Rectal smooth muscle tissue (tissue), 1 donor: ENCODE measurements at regions not wholly inside any gene's neighbourhood (a gene's known extent, or its start where the extent isn't known, plus 50 kb on each side); places are given as distances from the start of the nearest gene placed in this dataset.
"Not testable (repeated sequence)": the region's sequence is repeated elsewhere in the genome, so short reads cannot be mapped to it uniquely, and the experiment has no call there.

Experiments
- H3K27ac ChIP-seq: one replicate; pipeline ENCODE4 v1.7.0; 2013; ENCODE audit warnings: low read depth, low read length, inconsistent platforms
- H3K27me3 ChIP-seq: one replicate; pipeline ENCODE4 v1.7.0; 2013; ENCODE audit warnings: low read length; ENCODE audit not compliant: control insufficient read depth, insufficient read depth
- H3K36me3 ChIP-seq: one replicate; pipeline ENCODE4 v1.7.0; 2013; ENCODE audit warnings: low read length; ENCODE audit not compliant: control insufficient read depth, insufficient read depth
- H3K4me1 ChIP-seq: one replicate; pipeline ENCODE4 v1.7.0; 2013; ENCODE audit warnings: low read length; ENCODE audit not compliant: control insufficient read depth, insufficient read depth
- H3K4me3 ChIP-seq: one replicate; pipeline ENCODE4 v1.7.0; 2013; ENCODE audit warnings: low read length
- H3K9ac ChIP-seq: one replicate; pipeline ENCODE4 v1.7.0; 2013; ENCODE audit warnings: low read length

- Histone ChIP-seq H3K36me3 (no peaks in the 10 kb centered on the region), H3K27me3 (peaks cover 3% of the 10 kb centered on the region), H3K4me1 (peaks cover 2% of the 10 kb centered on the region), H3K27ac (no peak overlapping the region), H3K9ac (no peak overlapping the region), H3K4me3 (no peak overlapping the region)
These were observed 102.7 kb downstream of the RNASET2 start for GRCh38 chr6:166853371-166854325.

GRCh38 chr6:166852451-166852975 is 103.8 kb downstream of the RNASET2 start:
- H3K9ac ChIP-seq = no peak overlapping the region
- H3K4me3 ChIP-seq = no peak overlapping the region
- peaks cover 3% of the 10 kb centered on the region for H3K27me3 ChIP-seq
- no peaks in the 10 kb centered on the region for H3K36me3 ChIP-seq
- H3K27ac ChIP-seq = peak overlapping the region; percentile 14
- H3K4me1 ChIP-seq = peaks cover 2% of the 10 kb centered on the region

GRCh38 chr6:166851911-166852310 is 104.4 kb downstream of the RNASET2 start:
- peaks cover 3% of the 10 kb centered on the region for H3K27me3 ChIP-seq
- no peak overlapping the region for H3K9ac ChIP-seq
- H3K4me3 ChIP-seq = no peak overlapping the region
- no peaks in the 10 kb centered on the region for H3K36me3 ChIP-seq
- H3K27ac ChIP-seq = peak overlapping the region; percentile 43
- H3K4me1 ChIP-seq = peaks cover 2% of the 10 kb centered on the region

- no peak overlapping the region for H3K9ac ChIP-seq
- peaks cover 3% of the 10 kb centered on the region for H3K27me3 ChIP-seq
- no peaks in the 10 kb centered on the region for H3K36me3 ChIP-seq
- H3K27ac ChIP-seq = no peak overlapping the region
- peaks cover 2% of the 10 kb centered on the region for H3K4me1 ChIP-seq
- no peak overlapping the region for H3K4me3 ChIP-seq
These were observed 104.9 kb downstream of the RNASET2 start for GRCh38 chr6:166851426-166851825.

GRCh38 chr6:166850677-166851076 is 105.7 kb downstream of the RNASET2 start:
- Histone ChIP-seq H3K27me3 (peaks cover 3% of the 10 kb centered on the region), H3K27ac (no peak overlapping the region), H3K4me3 (no peak overlapping the region), H3K36me3 (no peaks in the 10 kb centered on the region), H3K4me1 (peaks cover 2% of the 10 kb centered on the region), H3K9ac (no peak overlapping the region)

- no peaks in the 10 kb centered on the region for H3K36me3 ChIP-seq
- peaks cover 2% of the 10 kb centered on the region for H3K4me1 ChIP-seq
- peaks cover 3% of the 10 kb centered on the region for H3K27me3 ChIP-seq
- H3K27ac ChIP-seq = no peak overlapping the region
- no peak overlapping the region for H3K4me3 ChIP-seq
- no peak overlapping the region for H3K9ac ChIP-seq
These were observed 106.6 kb downstream of the RNASET2 start for GRCh38 chr6:166849749-166850183.

GRCh38 chr6:166848979-166849748 is 107.2 kb downstream of the RNASET2 start:
- Histone ChIP-seq H3K4me1 (peaks cover 2% of the 10 kb centered on the region), H3K27me3 (peaks cover 3% of the 10 kb centered on the region), H3K4me3 (no peak overlapping the region), H3K27ac (no peak overlapping the region), H3K9ac (no peak overlapping the region), H3K36me3 (no peaks in the 10 kb centered on the region)

GRCh38 chr6:166846446-166847142 is 109.8 kb downstream of the RNASET2 start:
- not testable (repeated sequence) for H3K27ac ChIP-seq, H3K4me1 ChIP-seq, H3K27me3 ChIP-seq, H3K36me3 ChIP-seq, H3K9ac ChIP-seq, H3K4me3 ChIP-seq

- Histone ChIP-seq H3K4me3 (no peak overlapping the region), H3K36me3 (no peaks in the 10 kb centered on the region), H3K4me1 (peaks cover 3% of the 10 kb centered on the region), H3K27me3 (no peaks in the 10 kb centered on the region), H3K9ac (no peak overlapping the region), H3K27ac (no peak overlapping the region)
These were observed 113.7 kb downstream of the RNASET2 start for GRCh38 chr6:166842607-166843006.

- Histone ChIP-seq H3K9ac (no peak overlapping the region), H3K36me3 (no peaks in the 10 kb centered on the region), H3K4me3 (no peak overlapping the region), H3K27me3 (no peaks in the 10 kb centered on the region), H3K27ac (no peak overlapping the region), H3K4me1 (peaks cover 3% of the 10 kb centered on the region)
These were observed 115.1 kb downstream of the RNASET2 start for GRCh38 chr6:166841216-166841615.

- H3K27me3 ChIP-seq = no peaks in the 10 kb centered on the region
- no peak overlapping the region for H3K9ac ChIP-seq
- H3K27ac ChIP-seq = no peak overlapping the region
- no peak overlapping the region for H3K4me3 ChIP-seq
- H3K36me3 ChIP-seq = no peaks in the 10 kb centered on the region
- H3K4me1 ChIP-seq = peaks cover 3% of the 10 kb centered on the region
These were observed 116.8 kb downstream of the RNASET2 start for GRCh38 chr6:166839569-166839968.

GRCh38 chr6:166838987-166839386 is 117.4 kb downstream of the RNASET2 start:
- Histone ChIP-seq H3K4me3 (no peak overlapping the region), H3K4me1 (peaks cover 3% of the 10 kb centered on the region), H3K27me3 (no peaks in the 10 kb centered on the region), H3K36me3 (no peaks in the 10 kb centered on the region), H3K27ac (no peak overlapping the region), H3K9ac (no peak overlapping the region)
